Testis (tissue), 2 donors: ENCODE measurements at regions not wholly inside any gene's neighbourhood (a gene's known extent, or its start where the extent isn't known, plus 50 kb on each side); places are given as distances from the start of the nearest gene placed in this dataset.

Experiments
- CTCF ChIP-seq, 3 experiments: fragments of 450-650 bp in 2 of 3; fragments of 200-600 bp in 1 of 3; sonication (generic) in 1 of 3; IDR thresholded peaks; one replicate each; pipeline ENCODE4 v1.5.1; 2016 to 2019; ENCODE audit warnings: antibody characterized with exemption in 3 of 3, mild to moderate bottlenecking in 2 of 3, moderate library complexity in 1 of 3
- POLR2A ChIP-seq: fragments of 450-650 bp; IDR thresholded peaks from one replicate; pipeline ENCODE4 v1.6.1; 2017; ENCODE audit warnings: antibody characterized with exemption, mild to moderate bottlenecking, moderate library complexity

- TF ChIP-seq CTCF (IDR thresholded peaks at IDR 0.05) (no peak), POLR2A (no peak)
These were observed 493.1 kb downstream of the BTBD3 start for GRCh38 chr20:12410783-12411182.
